ENCODE measurements at regions not wholly inside any gene's neighbourhood (a gene's known extent, or its start where the extent isn't known, plus 50 kb on each side); places are given as distances from the start of the nearest gene placed in this dataset.

GRCh38 chr3:72334681-72335457 lies 513.4 kb downstream of the SHQ1 start:
- no peak for DNase-seq (ENCODE audit: low read depth in 2 of 3, low spot score in 2 of 3)

DNA sequence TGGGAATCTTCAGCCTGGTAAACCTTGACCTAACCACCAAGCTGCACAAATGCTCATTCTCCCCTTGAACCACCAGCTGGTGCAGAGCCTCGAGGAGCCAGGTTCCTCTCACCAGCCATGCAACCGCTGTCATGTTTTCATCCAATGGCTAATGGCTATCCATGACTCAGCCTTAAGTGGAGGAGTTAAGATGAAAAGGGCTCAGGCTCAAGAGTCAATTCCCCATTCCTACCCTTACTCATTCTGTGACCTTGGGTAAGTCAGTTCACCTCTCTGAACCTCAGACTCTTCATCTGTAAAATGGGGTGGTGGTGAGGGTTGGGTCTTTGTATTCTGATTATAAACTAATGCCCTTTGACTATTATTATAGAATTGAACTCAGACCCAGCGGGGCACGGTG lies 515.6 kb downstream of the SHQ1 start:
- DNase-seq (ENCODE audit: low read depth in 2 of 3, low spot score in 2 of 3) = no peak

DNA sequence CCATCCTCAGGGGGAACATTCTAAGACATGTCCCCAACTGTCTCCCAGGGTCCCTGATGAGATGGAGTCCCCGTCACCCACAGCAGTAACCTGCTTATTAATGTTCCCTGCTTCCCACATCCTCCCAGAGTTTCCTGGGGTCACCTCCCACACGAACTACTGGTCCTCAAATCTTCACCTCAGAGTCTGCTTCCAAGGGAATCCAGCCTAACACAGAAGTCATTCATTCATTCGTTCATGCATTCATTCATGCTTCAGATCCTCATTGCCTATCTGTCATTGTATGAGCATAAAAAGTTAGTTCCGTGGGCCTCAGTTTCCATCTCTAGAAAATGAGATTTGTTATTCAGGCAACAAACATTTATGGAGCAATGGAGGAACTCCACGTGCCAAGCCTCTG lies 516.2 kb downstream of the SHQ1 start:
- DNase-seq (ENCODE audit: low read depth in 2 of 3, low spot score in 2 of 3) = no peak

DNA sequence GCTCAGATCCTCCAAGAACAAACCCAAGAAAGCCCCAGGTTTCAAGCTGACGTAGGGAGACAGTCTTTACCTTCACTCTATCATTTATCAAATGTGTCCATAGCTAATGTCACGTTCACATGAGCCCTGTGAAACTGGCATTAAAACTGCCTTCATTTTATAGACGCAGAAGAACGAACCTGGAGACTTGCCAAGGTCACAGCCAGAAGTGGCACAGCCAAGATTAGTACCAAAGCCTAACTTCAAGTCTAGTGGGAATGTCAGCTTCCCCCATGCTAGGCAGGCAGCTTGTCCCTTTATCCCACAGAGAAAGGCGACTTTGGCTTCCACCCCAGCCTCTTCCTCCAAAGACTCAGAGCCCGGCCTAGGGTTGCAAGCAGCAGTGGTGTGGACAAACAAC lies 517.2 kb downstream of the SHQ1 start:
- no peak for DNase-seq (ENCODE audit: low read depth in 2 of 3, low spot score in 2 of 3)

- no peak for DNase-seq (ENCODE audit: low read depth in 2 of 3, low spot score in 2 of 3)
Observed at GRCh38 chr3:72329354-72329753, 518.9 kb downstream of the SHQ1 start.

DNA sequence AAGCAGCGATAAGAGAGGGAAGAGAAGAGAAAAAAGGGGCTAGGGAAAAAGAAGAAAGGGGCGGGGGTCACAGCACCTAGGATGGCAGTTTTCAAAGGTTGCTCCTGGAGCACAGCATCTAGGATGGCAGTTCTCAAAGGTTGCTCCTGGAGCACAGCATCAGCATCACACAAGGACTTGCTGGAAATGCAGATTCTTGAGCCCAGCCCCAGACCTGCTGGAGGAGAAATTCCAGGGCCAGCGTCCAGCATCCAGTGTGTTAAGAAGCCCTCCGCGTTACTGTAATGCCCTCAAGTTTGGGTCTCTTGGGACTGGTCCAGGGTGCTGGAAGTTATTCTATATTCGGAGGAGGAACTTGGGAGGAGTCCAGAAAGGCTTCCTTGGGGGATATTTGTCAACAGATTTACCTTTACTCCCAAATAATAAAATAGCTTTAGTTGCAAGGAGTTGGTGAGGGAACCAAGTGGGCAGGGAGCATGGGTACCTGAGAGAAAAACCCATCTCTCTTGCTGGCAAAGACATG lies 519.4 kb downstream of the SHQ1 start:
- DNase-seq (ENCODE audit: low read depth in 2 of 3, low spot score in 2 of 3) = no peak

DNA sequence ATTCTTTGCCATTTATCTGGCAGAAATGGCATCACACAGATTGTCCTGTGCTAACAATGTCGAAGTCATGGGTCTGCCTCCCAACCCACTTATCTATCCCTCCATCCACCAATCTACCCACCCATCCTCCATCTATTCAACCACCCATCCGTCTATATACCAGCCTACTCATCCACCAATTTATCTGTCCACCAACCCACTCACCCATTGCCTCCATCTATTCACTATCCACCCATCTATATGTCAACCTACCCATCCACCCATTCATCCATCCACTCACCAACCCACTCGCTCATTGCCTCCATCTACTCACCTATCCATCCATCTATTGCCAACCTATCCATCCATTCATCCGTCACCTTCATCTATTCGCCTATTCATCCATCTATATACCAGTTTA lies 521.2 kb downstream of the SHQ1 start:
- no peak for DNase-seq (ENCODE audit: low read depth in 2 of 3, low spot score in 2 of 3)

DNA sequence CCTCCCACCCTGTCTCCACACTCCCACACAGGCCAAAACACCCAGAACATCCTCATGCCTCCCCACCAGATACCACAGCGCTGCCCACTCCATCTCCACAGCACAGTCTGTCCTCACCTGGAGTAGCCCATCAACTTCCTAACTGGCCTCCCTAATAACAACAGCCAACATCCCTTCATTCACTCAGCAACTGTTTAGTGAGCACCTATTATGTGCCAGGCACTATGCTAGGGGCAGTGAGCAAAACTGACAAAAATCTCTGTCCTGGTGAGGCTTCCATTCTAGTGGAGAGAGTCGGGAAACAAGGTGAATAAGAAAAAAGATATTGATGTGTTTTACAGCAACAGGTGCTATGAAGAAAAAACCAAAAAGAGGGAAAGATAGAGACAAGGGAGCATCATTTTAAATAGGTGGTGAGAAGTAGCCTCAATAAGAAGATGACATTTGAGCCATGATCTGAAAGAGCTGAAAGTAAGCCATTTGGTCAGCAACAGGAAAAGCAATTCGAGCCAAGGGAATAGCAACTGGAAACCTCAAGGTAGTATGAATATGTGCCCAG lies 523.9 kb downstream of the SHQ1 start:
- no peak for DNase-seq (ENCODE audit: low read depth in 2 of 3, low spot score in 2 of 3)

DNA sequence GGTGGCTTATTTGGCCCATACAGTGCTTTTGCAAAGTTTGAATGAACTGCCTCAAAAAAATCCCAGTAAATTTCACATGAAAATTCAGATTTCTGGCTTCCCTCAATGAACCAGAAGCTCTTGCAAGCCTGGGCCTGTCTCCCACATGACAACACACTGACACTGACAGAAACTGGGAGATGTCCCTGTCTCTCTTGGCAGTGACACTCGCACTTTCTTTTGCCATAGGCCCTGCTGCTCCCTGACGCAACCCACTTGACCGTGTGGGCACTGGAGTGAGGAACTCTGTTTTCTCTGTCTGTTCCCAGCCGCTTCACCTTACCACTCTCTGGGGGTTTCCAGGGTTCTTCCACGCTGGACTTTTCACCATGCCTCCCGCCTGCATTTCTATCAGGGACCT lies 524.5 kb downstream of the SHQ1 start:
- no peak for DNase-seq (ENCODE audit: low read depth in 2 of 3, low spot score in 2 of 3)

DNA sequence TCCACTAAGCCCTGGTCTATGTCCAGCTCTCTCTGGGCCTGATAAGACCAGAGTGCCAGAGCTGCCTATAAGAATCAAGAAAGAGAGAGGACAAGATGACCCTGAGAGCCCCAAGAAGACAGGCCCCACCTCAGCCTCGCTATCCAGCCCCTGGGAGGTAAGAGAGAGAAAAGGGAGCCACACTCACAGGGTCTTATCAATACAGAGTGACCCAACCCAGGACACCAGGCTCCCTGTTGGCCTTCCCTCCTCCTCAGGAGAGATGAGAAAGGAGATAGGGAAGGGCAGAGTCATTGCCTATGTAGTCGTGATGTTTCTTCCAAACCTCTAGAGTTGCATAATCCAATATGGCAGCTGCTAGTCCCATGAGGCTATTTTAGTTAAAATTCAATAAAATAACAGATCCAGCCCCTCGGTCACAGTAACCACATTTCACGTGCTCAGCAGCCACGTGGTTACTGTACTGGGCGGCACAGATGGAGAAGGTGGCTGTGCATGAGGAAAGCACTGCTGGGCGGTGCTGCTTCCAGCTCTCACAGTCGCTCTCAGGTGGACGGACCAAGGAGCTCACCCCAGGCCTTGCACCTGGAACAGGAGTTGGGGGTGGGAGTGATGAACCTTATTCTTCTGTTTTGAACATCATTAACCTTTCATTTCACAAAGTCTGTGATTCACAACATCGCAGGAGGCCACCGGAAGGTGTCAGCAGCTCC lies 525.8 kb downstream of the SHQ1 start:
- DNase-seq (ENCODE audit: low read depth in 2 of 3, low spot score in 2 of 3) = no peak

- no peak for DNase-seq (ENCODE audit: low read depth in 2 of 3, low spot score in 2 of 3)
Observed at GRCh38 chr3:72320955-72321303, 527.3 kb downstream of the SHQ1 start.

DNA sequence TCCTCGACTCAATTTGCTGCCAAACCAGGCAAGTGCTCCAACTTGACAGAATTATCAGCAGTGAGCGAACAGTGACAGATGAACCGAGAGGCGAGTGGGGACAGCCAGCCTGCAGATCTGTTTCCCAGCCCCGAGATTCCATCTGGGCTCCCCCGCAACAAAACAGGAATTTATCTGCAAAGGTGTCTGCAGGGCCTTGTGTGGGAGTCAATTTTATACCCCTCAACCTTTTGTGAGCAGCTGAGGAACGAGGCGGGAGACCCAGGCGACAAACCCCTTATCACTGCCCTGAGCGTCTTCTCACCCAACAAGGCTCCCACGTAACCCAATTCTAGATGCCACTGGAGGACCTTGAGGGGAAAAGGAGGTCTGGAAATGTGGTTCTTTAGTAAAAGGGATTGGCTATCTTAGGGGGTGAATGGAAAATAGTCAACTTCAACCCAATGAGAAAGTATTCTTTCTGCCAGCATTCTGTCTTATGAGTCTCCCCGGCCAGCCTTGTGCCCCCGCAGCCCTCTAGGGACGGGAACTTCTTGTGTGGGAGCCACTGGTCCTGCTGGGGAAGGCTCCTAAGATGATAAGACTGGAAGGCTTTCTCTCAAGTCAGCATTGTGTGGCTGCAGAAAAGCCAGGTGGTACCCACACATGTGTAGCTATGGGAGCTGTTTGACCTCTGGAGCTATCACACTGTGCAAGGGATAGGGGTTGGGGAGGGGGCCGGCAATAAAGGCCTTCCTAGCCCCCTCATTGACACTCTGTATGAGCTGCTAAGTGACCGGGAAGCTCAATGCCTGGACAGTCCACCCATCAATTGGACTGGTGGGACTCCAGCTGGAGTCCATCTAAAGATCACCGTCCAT lies 527.9 kb downstream of the SHQ1 start:
- no peak for DNase-seq (ENCODE audit: low read depth in 2 of 3, low spot score in 2 of 3)

- DNase-seq (ENCODE audit: low read depth in 2 of 3, low spot score in 2 of 3) = no peak
Observed at GRCh38 chr3:72319194-72320094, 528.8 kb downstream of the SHQ1 start.

DNA sequence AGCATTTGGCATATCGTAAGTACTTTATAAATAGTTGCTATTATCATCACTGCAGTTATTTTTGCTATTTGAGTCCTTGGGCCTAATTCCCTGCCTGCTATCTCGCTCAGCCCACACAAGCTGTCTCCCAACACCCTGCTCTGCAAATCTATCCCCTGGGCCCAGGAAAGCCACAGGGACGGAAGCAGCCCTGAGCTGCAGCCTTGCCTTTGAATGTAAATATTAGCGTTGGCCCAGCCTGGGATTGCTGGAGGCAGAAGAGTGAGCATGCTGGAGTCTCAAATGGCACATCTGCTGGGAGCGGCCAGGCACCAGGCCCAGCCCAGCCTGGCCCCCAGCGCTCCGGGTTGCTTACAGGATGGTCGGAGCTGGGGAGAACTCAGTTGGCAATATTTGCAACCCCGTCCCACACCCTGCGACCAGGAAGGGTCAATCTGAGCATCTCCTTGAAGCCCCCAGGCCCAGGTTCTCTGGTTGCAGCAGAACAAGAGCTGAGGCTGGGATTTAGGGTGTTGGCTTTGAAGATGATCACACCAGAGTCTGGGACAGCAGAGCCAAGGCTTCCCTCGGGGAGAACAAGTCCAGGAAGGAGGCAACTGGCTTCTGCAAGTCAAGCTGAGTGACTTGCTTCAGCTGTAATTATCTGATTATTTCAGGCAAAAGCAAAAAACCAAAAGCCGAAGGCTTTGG lies 529.6 kb downstream of the SHQ1 start:
- DNase-seq (ENCODE audit: low read depth in 2 of 3, low spot score in 2 of 3) = no peak

DNA sequence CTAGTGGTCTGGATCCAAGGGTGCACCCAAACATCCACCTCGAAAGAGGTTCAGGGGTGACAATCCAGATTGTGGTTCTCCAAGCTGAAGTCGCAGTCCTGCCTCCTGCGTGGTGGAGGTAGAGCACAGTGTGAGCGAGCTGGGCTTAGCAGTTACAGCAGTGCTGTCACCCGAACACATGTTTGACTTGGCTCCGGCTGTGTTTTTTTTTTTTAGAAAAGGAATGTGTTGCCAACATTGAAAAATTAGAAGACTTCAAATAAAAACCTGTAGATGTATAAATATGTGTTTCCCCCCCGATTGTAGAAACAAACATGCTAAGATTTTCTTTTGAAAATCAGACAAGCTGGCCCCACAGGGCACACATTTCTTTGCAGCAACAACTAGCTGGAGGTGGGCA lies 530.8 kb downstream of the SHQ1 start:
- DNase-seq (ENCODE audit: low read depth in 2 of 3, low spot score in 2 of 3) = no peak

DNA sequence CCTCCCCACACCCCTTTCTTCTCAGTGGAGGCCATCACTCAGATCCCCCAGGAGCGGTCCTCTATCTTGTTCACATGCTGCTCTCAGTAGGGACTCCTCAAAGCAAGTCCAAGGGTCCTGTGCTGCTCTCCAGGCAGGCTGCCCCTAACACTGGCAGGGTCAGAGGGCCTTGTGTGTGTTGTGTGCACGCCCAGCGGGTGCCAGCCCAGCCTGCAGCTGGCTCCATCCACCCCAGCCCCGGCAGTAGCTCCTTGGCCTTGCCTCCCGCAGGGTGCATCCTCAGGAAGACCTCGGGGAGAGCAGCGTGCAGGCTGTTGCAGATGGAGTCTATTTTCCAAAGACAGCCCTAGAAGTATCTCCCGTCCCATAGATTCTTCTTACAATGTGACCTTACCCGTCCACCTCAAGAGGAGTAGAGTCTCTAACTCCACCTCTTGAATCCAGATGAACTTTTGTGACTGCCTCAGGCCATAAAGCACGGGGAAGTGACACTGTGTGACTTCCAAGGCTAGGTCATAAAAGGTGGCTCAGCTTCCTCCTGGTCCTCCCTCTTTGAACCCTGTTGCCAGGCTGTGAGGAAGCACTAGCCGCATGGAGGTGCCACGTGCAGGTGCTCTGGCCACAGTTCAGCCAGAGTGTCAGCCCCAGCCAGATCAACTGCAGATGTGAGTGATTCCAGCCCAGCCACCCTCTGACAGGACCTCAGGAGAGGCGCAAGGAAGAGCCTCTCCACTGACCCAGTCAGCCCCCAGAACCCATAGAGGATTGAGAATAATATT lies 531.6 kb downstream of the SHQ1 start:
- DNase-seq (ENCODE audit: low read depth in 2 of 3, low spot score in 2 of 3) = no peak

DNA sequence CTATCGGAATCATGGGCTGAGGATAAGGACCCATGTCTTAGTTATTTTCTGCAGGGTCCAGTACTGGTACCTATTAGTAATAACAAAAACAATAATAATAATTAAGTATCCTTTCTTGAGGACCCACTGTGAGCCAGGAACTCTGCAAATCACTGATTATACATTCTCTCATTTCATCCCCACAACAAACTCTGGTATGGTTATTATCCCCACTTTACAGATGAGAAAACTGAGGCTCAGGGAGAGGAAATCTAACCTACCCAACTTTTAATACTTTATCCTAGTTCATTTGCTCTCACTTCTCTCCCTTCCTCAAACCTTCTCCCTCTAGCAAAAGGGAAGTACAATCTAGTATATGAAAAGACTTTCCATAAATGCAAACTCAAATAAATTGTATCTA lies 528.4 kb upstream of the PROK2 start:
- no peak for DNase-seq (ENCODE audit: low read depth in 2 of 3, low spot score in 2 of 3)

DNA sequence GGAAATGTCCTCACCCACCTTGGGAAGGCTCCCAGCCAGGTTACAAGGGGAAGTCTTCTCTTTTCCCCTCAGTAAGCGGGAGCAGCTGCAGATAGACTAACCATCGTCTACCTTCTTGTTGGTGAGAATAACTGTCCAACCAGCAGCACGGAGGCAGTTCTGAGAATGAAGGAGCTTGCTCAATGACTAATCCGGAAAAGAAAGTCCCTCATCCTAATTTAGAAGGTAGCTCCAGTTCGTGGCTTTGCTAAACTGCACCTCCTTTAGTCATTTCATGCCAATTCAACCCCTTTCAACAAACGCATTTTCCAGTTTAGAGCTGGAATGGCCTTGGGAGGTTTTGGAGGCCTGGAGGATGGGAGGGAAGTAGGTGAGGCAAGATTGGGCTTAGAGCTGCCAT lies 527.4 kb upstream of the PROK2 start:
- no peak for DNase-seq (ENCODE audit: low read depth in 2 of 3, low spot score in 2 of 3)

- DNase-seq (ENCODE audit: low read depth in 2 of 3, low spot score in 2 of 3) = no peak
Observed at GRCh38 chr3:72311425-72311824, 526.5 kb upstream of the PROK2 start.

Data from activated CD8-positive, alpha-beta memory T cell treated with anti-CD3 and anti-CD28 coated beads for 48 hours (primary cell).